GM12872 (cell line): ENCODE measurements at regions not wholly inside any gene's neighbourhood (a gene's known extent, or its start where the extent isn't known, plus 50 kb on each side); places are given as distances from the start of the nearest gene placed in this dataset.

ENCODE experiments used
- TF ChIP-seq, protein P1 (sequence below): IDR thresholded peaks from 3 replicates; pipeline ENCODE4 v1.5.1; 2011; ENCODE audit warnings: low read depth, mild to moderate bottlenecking, low read length, moderate library complexity; ENCODE audit not compliant: insufficient read depth

DNA sequence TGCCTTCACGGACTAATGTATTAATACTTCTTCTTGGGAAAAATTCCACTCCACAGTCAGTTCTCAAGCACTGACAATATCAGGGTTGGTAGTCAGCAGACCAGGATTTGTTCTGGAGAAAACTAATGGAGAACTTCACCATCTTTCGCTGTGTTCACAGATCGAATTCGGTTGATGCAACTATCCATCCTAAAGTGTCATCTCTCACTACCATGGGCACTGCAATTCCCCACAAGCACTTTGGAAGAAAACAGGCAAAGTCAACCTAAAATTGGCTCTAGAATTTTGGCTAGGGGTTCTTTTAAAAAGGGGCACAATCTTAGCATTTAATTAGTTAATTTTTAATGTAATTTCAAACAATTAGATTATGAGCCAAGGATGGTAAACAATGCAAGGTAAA lies 164.4 kb downstream of the HGF start:
- TF ChIP-seq, protein P1, sequence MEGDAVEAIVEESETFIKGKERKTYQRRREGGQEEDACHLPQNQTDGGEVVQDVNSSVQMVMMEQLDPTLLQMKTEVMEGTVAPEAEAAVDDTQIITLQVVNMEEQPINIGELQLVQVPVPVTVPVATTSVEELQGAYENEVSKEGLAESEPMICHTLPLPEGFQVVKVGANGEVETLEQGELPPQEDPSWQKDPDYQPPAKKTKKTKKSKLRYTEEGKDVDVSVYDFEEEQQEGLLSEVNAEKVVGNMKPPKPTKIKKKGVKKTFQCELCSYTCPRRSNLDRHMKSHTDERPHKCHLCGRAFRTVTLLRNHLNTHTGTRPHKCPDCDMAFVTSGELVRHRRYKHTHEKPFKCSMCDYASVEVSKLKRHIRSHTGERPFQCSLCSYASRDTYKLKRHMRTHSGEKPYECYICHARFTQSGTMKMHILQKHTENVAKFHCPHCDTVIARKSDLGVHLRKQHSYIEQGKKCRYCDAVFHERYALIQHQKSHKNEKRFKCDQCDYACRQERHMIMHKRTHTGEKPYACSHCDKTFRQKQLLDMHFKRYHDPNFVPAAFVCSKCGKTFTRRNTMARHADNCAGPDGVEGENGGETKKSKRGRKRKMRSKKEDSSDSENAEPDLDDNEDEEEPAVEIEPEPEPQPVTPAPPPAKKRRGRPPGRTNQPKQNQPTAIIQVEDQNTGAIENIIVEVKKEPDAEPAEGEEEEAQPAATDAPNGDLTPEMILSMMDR: no peak

DNA sequence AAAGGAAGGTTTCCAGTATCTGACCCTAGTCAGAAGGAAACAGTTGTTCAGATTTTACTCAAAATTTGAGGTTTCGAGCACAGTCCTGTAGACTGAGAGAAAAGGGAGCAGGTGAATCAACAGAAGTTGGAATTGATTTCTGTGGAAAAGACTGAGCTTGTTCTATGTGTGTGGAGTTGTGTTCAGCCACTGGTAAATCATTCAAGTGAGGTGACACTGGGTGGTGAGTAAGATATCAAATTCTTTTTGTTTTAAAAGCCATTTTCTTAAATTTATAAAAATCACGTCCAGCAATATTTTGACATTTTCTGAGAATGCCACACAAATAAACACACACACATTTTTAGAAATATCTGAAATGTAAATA lies 165.1 kb downstream of the HGF start:
- TF ChIP-seq, protein P1: no peak

DNA sequence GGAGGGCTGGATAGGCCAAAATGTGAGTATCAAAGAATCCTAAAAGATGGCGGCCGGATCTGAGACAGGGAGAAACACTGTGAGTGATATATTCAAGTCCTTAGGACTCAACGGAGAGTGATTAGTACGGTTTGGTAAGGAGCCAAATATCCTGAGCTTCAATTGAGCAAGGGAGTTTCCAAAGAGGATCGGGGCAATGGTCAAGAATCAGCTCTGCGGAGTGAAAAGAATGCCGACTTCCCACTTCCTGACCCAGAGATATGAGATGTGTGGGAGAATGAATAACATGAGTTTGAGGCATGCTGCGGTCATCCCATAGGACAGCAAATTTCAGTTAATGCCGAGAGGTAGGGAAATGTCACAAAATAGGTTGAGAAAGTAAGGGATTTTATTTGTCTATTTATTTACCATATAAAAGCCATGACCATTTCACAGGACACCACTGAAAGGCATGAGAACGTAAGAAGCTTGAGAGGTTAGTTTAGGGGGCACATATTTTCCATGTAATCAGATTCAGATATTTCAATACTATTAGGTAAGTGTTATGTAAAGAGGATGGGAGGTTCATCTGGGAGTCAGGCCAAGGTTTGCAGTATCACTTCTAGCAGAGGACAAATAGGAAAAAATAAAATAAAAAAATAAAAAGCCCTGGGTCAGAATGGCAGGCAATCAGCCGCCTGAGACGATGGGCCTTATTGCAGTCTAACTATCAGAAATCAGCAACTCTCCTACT lies 165.6 kb downstream of the HGF start:
- TF ChIP-seq, protein P1: no peak

DNA sequence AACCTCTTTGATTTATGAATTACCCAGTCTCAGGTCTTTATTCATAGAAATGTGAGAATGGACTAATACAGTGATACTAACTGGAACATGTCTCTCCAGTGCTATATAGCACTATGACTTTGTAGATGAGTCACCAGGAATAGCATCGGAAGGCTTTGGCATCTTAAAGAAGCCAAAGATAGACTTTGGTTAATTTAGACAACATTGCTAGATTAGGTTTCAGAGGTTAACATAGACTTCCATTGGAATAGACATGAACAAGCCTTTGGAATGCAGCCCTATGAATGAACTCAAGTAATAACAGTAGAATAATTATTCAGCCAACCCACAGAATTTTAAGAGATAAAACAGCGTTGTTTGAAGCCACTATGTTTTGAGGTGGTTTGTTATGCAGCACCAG lies 169.2 kb downstream of the HGF start:
- TF ChIP-seq, protein P1: no peak

DNA sequence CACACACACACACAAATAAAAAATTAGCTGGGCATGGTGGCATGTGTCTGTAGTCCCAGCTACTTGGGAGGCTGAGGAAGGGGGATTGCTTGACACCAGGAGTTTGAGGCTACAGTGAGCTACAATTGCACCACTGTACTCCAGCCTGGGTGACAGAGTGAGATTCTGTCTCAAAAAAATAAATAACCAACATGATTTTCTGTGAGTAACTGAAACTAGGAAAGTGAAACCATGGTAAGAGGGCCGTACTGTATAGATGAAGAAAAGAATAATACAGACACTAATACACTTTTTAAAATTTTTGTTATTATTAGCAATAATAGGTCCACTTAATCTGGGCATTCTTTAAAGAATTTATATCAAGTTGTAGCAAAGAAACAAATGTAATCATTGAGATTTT lies 170.9 kb downstream of the HGF start:
- TF ChIP-seq, protein P1: no peak

DNA sequence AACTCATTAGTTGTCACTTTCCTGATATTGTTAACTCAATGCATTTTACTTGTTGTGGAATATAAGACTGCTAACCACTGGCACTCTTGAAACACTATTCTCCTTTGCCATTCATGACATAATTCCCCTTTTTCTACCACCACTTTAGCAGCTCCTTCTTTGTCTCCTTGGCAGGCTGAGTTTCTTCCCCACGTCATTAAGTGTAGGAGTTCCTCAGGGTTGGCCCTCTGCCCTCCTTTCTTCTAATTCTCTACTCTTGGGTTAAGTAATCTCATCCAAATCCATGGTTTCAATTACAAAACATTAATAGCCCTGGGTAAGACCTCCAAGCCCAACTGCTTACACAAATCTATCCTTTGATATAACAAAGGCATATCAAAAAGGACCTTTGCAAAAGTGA lies 175.1 kb downstream of the HGF start:
- TF ChIP-seq, protein P1: no peak

DNA sequence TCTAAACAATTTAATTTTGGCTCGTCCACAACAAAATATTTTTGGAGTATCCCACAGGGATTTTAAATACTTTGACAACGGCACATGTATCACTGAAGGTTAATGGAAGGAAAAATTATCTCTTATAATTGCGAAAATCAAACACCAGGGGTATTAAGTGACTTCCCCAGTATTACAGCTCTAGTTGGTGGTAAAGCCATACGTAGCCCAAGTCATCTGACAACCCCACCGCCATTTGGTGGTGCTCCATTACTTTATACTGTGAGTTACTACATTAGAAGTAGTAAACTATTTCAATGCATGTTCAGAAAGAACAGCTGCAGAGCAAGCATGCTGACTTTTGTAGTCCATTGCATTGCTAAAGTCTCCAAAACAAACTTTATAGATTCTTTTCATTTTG lies 179.7 kb downstream of the HGF start:
- TF ChIP-seq, protein P1: no peak
